Neuron (in vitro differentiated cells): ENCODE measurements at regions not wholly inside any gene's neighbourhood (a gene's known extent, or its start where the extent isn't known, plus 50 kb on each side); places are given as distances from the start of the nearest gene placed in this dataset.

Experiments
- H2AFZ ChIP-seq: one replicate; pipeline ENCODE4 v1.6.1; 2013; ENCODE audit warnings: low read depth, mild to moderate bottlenecking, inconsistent platforms, low read length, moderate library complexity
- H3K27me3 ChIP-seq: one replicate; pipeline ENCODE4 v1.6.1; 2013; ENCODE audit warnings: low read length; ENCODE audit not compliant: insufficient read depth
- H3K36me3 ChIP-seq: one replicate; pipeline ENCODE4 v1.6.1; 2013; ENCODE audit warnings: low read length; ENCODE audit not compliant: insufficient read depth
- H3K4me1 ChIP-seq: one replicate; pipeline ENCODE4 v1.6.1; 2013; ENCODE audit warnings: low read length; ENCODE audit not compliant: insufficient read depth
- H3K4me3 ChIP-seq: 2 replicates; pipeline ENCODE4 v1.5.1; 2013; ENCODE audit warnings: mild to moderate bottlenecking, low read length, moderate library complexity
- H3K9me3 ChIP-seq: one replicate; pipeline ENCODE4 v1.6.1; 2013; ENCODE audit warnings: low read length

- Histone ChIP-seq H3K36me3 (no peaks in the 10 kb centered on the region), H3K27me3 (no peaks in the 10 kb centered on the region), H3K4me3 (no peak overlapping the region), H2AFZ (no peak overlapping the region), H3K9me3 (no peaks in the 10 kb centered on the region), H3K4me1 (no peaks in the 10 kb centered on the region)
Measured at GRCh38 chr3:146912241-146913015, 307.3 kb upstream of the PLSCR5 start.

- H2AFZ ChIP-seq: no peak overlapping the region
- no peaks in the 10 kb centered on the region for H3K4me1 ChIP-seq
- H3K27me3 ChIP-seq: no peaks in the 10 kb centered on the region
- H3K36me3 ChIP-seq: no peaks in the 10 kb centered on the region
- no peaks in the 10 kb centered on the region for H3K9me3 ChIP-seq
- no peak overlapping the region for H3K4me3 ChIP-seq
Measured at GRCh38 chr3:146903927-146904326, 298.8 kb upstream of the PLSCR5 start.

- no peaks in the 10 kb centered on the region for H3K27me3 ChIP-seq
- no peaks in the 10 kb centered on the region for H3K9me3 ChIP-seq
- H3K36me3 ChIP-seq: no peaks in the 10 kb centered on the region
- H3K4me1 ChIP-seq: no peaks in the 10 kb centered on the region
- no peak overlapping the region for H2AFZ ChIP-seq
- H3K4me3 ChIP-seq: no peak overlapping the region
Measured at GRCh38 chr3:146899171-146899570, 294.0 kb upstream of the PLSCR5 start.

GRCh38 chr3:146896711-146897110 is 291.6 kb upstream of the PLSCR5 start:
- no peaks in the 10 kb centered on the region for H3K27me3 ChIP-seq
- H2AFZ ChIP-seq: no peak overlapping the region
- no peak overlapping the region for H3K4me3 ChIP-seq
- no peaks in the 10 kb centered on the region for H3K36me3 ChIP-seq
- H3K9me3 ChIP-seq: no peaks in the 10 kb centered on the region
- no peaks in the 10 kb centered on the region for H3K4me1 ChIP-seq

GRCh38 chr3:146895026-146895749 is 290.0 kb upstream of the PLSCR5 start:
- no peaks in the 10 kb centered on the region for H3K36me3 ChIP-seq
- no peaks in the 10 kb centered on the region for H3K27me3 ChIP-seq
- H3K9me3 ChIP-seq: no peaks in the 10 kb centered on the region
- H3K4me1 ChIP-seq: no peaks in the 10 kb centered on the region
- H3K4me3 ChIP-seq: no peak overlapping the region
- H2AFZ ChIP-seq: no peak overlapping the region

- H3K9me3 ChIP-seq: no peaks in the 10 kb centered on the region
- no peak overlapping the region for H2AFZ ChIP-seq
- no peaks in the 10 kb centered on the region for H3K27me3 ChIP-seq
- H3K36me3 ChIP-seq: no peaks in the 10 kb centered on the region
- H3K4me3 ChIP-seq: no peak overlapping the region
- no peaks in the 10 kb centered on the region for H3K4me1 ChIP-seq
Measured at GRCh38 chr3:146894406-146894805, 289.3 kb upstream of the PLSCR5 start.

GRCh38 chr3:146892041-146892440 is 286.9 kb upstream of the PLSCR5 start:
- Histone ChIP-seq H3K4me1 (no peaks in the 10 kb centered on the region), H3K4me3 (no peak overlapping the region), H3K9me3 (no peaks in the 10 kb centered on the region), H3K27me3 (no peaks in the 10 kb centered on the region), H3K36me3 (no peaks in the 10 kb centered on the region), H2AFZ (no peak overlapping the region)

GRCh38 chr3:146889626-146890025 is 284.5 kb upstream of the PLSCR5 start:
- Histone ChIP-seq H2AFZ (no peak overlapping the region), H3K27me3 (no peaks in the 10 kb centered on the region), H3K4me1 (no peaks in the 10 kb centered on the region), H3K4me3 (no peak overlapping the region), H3K36me3 (no peaks in the 10 kb centered on the region), H3K9me3 (no peaks in the 10 kb centered on the region)

GRCh38 chr3:146888176-146888575 is 283.0 kb upstream of the PLSCR5 start:
- Histone ChIP-seq H3K9me3 (no peaks in the 10 kb centered on the region), H3K27me3 (no peaks in the 10 kb centered on the region), H2AFZ (no peak overlapping the region), H3K36me3 (no peaks in the 10 kb centered on the region), H3K4me3 (no peak overlapping the region), H3K4me1 (no peaks in the 10 kb centered on the region)

GRCh38 chr3:146884721-146885120 is 279.6 kb upstream of the PLSCR5 start:
- Histone ChIP-seq H2AFZ (no peak overlapping the region), H3K36me3 (no peaks in the 10 kb centered on the region), H3K4me3 (no peak overlapping the region), H3K27me3 (no peaks in the 10 kb centered on the region), H3K4me1 (no peaks in the 10 kb centered on the region), H3K9me3 (no peaks in the 10 kb centered on the region)

GRCh38 chr3:146884296-146884695 is 279.1 kb upstream of the PLSCR5 start:
- Histone ChIP-seq H3K27me3 (no peaks in the 10 kb centered on the region), H3K4me3 (no peak overlapping the region), H2AFZ (no peak overlapping the region), H3K36me3 (no peaks in the 10 kb centered on the region), H3K9me3 (no peaks in the 10 kb centered on the region), H3K4me1 (no peaks in the 10 kb centered on the region)

GRCh38 chr3:146883288-146883687 is 278.1 kb upstream of the PLSCR5 start:
- Histone ChIP-seq H2AFZ (no peak overlapping the region), H3K36me3 (no peaks in the 10 kb centered on the region), H3K4me3 (no peak overlapping the region), H3K4me1 (no peaks in the 10 kb centered on the region), H3K27me3 (no peaks in the 10 kb centered on the region), H3K9me3 (no peaks in the 10 kb centered on the region)

- H3K36me3 ChIP-seq: no peaks in the 10 kb centered on the region
- no peak overlapping the region for H3K4me3 ChIP-seq
- H3K27me3 ChIP-seq: no peaks in the 10 kb centered on the region
- no peaks in the 10 kb centered on the region for H3K9me3 ChIP-seq
- H3K4me1 ChIP-seq: no peaks in the 10 kb centered on the region
- no peak overlapping the region for H2AFZ ChIP-seq
Measured at GRCh38 chr3:146881966-146882760, 277.0 kb upstream of the PLSCR5 start.
